ENCODE measurements at regions not wholly inside any gene's neighbourhood (a gene's known extent, or its start where the extent isn't known, plus 50 kb on each side); places are given as distances from the start of the nearest gene placed in this dataset.

DNA sequence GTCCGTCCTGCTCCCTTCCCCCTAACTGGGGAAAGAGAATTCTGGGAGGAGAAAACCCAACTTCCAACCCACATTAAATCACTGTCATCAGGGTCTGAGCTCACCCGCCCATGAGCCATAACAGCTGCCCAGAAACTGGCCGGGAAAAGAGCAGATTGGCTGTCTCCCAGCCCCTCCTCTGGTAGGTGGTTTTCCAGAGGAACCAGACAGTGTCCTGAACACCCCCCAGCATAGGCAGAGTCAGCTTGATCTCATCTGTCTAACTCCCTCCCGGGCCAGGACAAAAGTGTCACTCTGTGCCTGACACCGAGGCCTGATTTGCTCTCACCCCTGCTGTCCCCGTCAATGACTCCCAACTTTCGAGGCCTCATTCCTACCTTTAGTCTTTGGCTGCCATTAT lies 197.0 kb downstream of the AXIN2 start:
- Histone ChIP-seq H3K27ac (ENCODE audit: low read length) (no peak overlapping the region), H2AFZ (ENCODE audit: low read depth, low read length) (no peak overlapping the region), H3K9ac (ENCODE audit: low read depth, low read length) (no peak overlapping the region), H3K4me2 (ENCODE audit: insufficient read depth, low read length) (no peak overlapping the region), H3K36me3 (ENCODE audit: insufficient read depth, low read length) (no peaks in the 10 kb centered on the region), H3K9me3 (ENCODE audit: insufficient read depth, low read length, severe bottlenecking) (no peaks in the 10 kb centered on the region), H3K79me2 (ENCODE audit: insufficient read depth, low read length) (no peaks in the 10 kb centered on the region), H4K20me1 (ENCODE audit: insufficient read depth, low read length) (no peaks in the 10 kb centered on the region), H3K27me3 (ENCODE audit: insufficient read depth, low read length, poor library complexity) (no peaks in the 10 kb centered on the region), H3K4me1 (ENCODE audit: insufficient read depth, low read length) (no peaks in the 10 kb centered on the region), H3K4me3 (ENCODE audit: low read depth in 1 of 2, low read length in 2 of 2) (no peak overlapping the region)
- TF ChIP-seq, protein P1, sequence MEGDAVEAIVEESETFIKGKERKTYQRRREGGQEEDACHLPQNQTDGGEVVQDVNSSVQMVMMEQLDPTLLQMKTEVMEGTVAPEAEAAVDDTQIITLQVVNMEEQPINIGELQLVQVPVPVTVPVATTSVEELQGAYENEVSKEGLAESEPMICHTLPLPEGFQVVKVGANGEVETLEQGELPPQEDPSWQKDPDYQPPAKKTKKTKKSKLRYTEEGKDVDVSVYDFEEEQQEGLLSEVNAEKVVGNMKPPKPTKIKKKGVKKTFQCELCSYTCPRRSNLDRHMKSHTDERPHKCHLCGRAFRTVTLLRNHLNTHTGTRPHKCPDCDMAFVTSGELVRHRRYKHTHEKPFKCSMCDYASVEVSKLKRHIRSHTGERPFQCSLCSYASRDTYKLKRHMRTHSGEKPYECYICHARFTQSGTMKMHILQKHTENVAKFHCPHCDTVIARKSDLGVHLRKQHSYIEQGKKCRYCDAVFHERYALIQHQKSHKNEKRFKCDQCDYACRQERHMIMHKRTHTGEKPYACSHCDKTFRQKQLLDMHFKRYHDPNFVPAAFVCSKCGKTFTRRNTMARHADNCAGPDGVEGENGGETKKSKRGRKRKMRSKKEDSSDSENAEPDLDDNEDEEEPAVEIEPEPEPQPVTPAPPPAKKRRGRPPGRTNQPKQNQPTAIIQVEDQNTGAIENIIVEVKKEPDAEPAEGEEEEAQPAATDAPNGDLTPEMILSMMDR (IDR thresholded peaks at IDR 0.05; ENCODE audit: borderline replicate concordance, extremely low read depth, low read length, poor library complexity, severe bottlenecking) = no peak
- TF ChIP-seq EZH2 (IDR thresholded peaks at IDR 0.05; ENCODE audit: borderline replicate concordance, low read depth, low read length, severe bottlenecking) = no peak
- ATAC-seq (ENCODE audit: insufficient read depth, low read depth) = no peak
- DNase-seq = no peak

DNA sequence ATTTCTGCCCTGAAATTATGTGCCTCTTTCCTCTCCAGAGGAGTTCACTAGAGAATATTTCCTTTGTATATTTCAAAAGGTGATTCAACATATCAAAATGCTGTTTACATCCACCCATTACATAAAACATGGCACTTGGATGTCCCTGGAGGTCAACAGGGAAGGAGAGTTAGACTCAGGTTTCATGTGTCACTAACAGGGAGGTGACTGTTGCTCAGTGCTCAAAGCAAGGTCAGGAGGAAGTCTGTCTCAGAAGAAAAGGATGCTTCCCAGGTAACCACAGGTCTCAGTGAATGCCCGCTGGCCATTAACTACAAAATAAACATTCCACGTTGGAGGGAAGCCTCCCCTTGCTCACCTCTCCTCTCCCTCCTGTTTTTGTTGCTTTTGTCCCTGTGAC lies 198.6 kb downstream of the AXIN2 start:
- DNase-seq (no peak), ATAC-seq (ENCODE audit: insufficient read depth, low read depth) (no peak)
- TF ChIP-seq, protein P1 (IDR thresholded peaks at IDR 0.05; ENCODE audit: borderline replicate concordance, extremely low read depth, low read length, poor library complexity, severe bottlenecking) = no peak
- no peak for TF ChIP-seq EZH2 (IDR thresholded peaks at IDR 0.05; ENCODE audit: borderline replicate concordance, low read depth, low read length, severe bottlenecking)
- Histone ChIP-seq H3K4me1 (ENCODE audit: insufficient read depth, low read length) (no peaks in the 10 kb centered on the region), H2AFZ (ENCODE audit: low read depth, low read length) (no peak overlapping the region), H3K27ac (ENCODE audit: low read length) (no peak overlapping the region), H3K4me3 (ENCODE audit: low read depth in 1 of 2, low read length in 2 of 2) (no peak overlapping the region), H3K27me3 (ENCODE audit: insufficient read depth, low read length, poor library complexity) (peaks cover 4% of the 10 kb centered on the region), H3K9me3 (ENCODE audit: insufficient read depth, low read length, severe bottlenecking) (no peaks in the 10 kb centered on the region), H3K36me3 (ENCODE audit: insufficient read depth, low read length) (no peaks in the 10 kb centered on the region), H4K20me1 (ENCODE audit: insufficient read depth, low read length) (no peaks in the 10 kb centered on the region), H3K9ac (ENCODE audit: low read depth, low read length) (no peak overlapping the region), H3K4me2 (ENCODE audit: insufficient read depth, low read length) (no peak overlapping the region), H3K79me2 (ENCODE audit: insufficient read depth, low read length) (no peaks in the 10 kb centered on the region)

DNA sequence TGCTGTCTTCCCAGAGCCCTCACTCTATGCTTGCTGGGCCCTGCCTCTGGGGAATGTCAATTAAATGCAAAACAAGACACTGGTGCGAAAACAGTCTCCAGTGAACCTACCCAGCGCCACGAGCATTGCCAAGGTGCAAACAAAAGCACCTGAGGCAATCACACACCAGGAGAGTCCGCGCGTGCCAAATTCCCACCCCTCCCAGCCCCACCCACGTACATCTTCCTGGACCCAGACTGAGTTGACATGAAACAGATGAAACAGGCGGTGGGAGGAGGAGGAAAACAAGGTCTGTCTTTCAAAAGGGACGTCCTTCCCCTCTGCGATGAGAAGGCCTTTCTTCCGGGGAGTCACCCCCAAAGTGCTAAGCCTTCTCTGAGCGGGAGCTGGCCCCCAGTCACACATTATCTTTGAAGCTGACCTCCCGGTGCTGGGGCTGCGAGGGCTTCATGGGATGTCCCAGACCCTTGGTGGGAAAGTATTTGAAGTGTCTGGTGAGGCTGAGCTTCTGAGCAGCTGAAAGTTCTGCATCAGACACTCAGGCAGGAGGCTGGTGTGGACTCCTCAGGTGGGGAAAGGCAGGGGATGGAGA lies 200.4 kb downstream of the AXIN2 start:
- TF ChIP-seq, protein P1 (IDR thresholded peaks at IDR 0.05; ENCODE audit: borderline replicate concordance, extremely low read depth, low read length, poor library complexity, severe bottlenecking) = no peak
- no peak for TF ChIP-seq EZH2 (IDR thresholded peaks at IDR 0.05; ENCODE audit: borderline replicate concordance, low read depth, low read length, severe bottlenecking)

More for the DNA sequence above, 200.4 kb downstream of the AXIN2 start:
- Histone ChIP-seq H3K9me3 (ENCODE audit: insufficient read depth, low read length, severe bottlenecking) (no peaks in the 10 kb centered on the region), H2AFZ (ENCODE audit: low read depth, low read length) (no peak overlapping the region), H4K20me1 (ENCODE audit: insufficient read depth, low read length) (no peaks in the 10 kb centered on the region), H3K9ac (ENCODE audit: low read depth, low read length) (no peak overlapping the region), H3K36me3 (ENCODE audit: insufficient read depth, low read length) (no peaks in the 10 kb centered on the region), H3K4me1 (ENCODE audit: insufficient read depth, low read length) (no peaks in the 10 kb centered on the region), H3K4me2 (ENCODE audit: insufficient read depth, low read length) (no peak overlapping the region), H3K4me3 (ENCODE audit: low read depth in 1 of 2, low read length in 2 of 2) (no peak overlapping the region), H3K27ac (ENCODE audit: low read length) (no peak overlapping the region), H3K27me3 (ENCODE audit: insufficient read depth, low read length, poor library complexity) (peaks cover 19% of the 10 kb centered on the region), H3K79me2 (ENCODE audit: insufficient read depth, low read length) (no peaks in the 10 kb centered on the region)
- DNase-seq = no peak
- no peak for ATAC-seq (ENCODE audit: insufficient read depth, low read depth)

Data from DND-41 (cell line).